HG03469 (cell line): ENCODE measurements at regions not wholly inside any gene's neighbourhood (a gene's known extent, or its start where the extent isn't known, plus 50 kb on each side); places are given as distances from the start of the nearest gene placed in this dataset.

ENCODE experiments used
- ATAC-seq: cut with Tn5 transposase; IDR thresholded peaks from one replicate; pipeline ENCODE4 v1.9.1; 2021; ENCODE audit warnings: mild to moderate bottlenecking, moderate library complexity, moderate number of reproducible peaks; ENCODE audit not compliant: unreplicated experiment

DNA sequence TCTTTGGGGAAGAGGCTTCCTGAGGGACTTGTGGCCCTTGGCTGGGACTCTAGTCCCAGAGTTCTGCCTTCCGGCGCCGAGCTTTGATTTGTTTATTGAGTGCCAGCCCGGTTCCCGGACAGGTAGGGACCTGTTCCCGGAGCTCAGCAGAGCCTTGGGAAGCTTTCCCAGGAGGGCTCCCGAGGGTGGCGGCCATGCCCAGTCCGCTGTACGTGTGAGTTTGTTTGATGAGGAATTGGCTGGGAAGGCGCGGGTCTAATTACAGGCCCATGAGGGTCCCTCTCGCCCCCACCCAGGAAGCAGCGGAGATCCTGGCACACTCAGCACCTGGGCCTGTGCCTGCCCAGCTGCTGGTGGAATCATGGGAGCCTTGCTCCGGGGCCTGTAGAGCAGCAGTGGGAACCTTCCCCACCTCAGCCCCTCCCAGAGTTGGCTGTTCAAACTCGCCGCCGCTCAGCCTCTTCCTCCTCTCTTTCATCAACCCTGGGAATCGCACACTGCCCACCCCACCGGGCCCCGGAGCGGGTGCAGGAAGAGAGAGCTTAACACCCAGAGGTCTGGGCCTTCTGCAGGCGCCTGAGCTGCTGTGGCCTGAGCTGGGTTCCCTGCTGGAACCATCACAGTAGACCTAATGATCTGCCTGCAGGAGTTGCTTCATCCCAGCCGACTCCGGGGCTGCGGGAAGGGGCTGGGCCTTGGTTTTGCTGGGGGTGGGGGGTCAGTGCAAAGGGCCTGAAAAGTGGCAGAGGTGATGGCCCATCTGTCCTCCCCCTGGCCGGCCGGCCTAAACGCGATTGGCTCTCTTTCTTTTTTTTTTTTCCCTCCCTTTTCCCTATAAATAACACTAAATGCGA is 313.7 kb downstream of the SEC14L1 start:
- ATAC-seq: no peak

DNA sequence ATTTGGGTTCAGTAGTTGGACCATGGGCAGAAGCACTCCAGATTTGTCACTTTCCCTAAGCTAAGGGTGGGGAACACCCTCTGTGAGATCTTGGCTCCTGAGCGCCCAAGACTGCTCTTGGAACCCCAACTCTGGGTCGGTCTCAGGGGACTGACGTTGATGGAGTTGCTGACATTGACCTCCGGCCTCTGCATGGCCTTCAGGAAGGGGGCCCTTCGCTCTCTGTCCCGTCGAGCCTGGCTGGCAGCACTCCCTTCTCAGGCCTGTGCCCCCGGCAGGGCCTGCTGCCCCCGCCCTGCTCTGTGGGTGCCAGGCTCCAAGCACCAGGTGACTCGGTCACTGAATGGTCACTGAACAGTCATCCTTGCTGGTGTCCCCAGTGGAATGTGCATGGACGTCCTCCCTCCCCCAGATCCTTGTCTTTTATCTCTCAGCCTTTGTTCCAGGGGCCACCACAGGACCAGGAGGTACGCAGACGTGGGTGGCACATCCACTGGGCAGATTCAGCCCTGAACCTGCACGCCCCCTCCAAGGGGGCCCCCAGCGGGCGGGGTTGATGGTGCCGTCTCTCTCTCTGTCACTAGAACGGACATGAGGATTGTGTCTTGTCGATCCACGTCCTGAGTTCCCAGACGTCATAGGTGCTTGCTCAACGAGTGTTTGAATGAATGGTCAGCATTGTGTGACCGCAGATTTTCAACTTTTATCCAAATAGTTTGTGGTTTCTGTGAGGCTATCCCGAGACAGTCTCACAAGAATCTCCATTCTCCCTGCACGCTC is 314.5 kb downstream of the SEC14L1 start:
- ATAC-seq: no peak

DNA sequence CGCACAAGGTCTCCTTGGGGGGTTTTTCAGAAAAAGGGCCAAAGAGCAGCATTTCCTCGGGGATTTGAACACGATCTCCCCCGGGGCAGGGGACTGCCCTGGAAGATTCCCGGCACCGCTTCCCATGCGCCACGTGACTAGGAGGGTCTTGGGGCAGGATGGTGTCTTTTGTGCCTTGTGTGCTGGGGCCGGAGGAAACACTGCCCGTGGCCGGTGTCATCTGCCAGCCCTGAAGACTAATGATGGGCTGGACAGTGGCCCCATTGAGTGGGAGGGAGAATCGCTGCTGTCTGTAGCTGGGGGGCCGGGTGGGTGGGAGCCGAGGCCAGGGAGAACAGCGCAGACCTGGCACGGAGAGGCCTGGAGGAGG is 315.1 kb downstream of the SEC14L1 start:
- ATAC-seq: no peak

DNA sequence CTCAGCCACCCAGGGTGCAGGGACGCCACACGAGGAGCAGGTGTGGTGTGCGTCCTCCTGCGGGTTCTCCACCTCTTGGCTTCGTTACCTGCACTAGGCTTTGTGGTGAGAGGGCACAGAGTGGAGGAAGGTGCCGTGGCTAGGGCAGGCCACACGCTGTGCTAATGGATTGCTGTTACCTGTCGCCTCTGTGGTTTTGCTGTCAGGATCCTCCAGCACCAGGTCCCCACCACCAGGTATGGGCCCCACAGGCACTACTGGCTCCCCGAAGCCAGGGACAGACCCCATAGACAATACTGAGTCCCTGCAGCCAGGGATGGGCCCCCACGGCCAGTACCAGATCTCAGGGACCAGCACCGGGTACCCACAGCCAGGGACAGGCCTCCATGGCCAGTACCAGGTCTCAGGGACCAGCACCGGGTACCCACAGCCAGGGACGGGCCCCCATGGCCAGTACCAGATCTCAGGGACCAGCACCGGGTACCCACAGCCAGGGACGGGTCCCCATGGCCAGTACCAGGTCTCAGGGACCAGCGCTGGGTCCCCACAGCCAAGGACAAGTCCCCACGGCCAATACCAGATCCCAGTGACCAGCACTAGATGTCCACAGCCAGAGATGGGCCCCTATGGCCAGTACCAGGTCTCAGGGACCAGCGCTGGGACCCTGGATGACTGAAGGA is 315.6 kb downstream of the SEC14L1 start:
- ATAC-seq: no peak

DNA sequence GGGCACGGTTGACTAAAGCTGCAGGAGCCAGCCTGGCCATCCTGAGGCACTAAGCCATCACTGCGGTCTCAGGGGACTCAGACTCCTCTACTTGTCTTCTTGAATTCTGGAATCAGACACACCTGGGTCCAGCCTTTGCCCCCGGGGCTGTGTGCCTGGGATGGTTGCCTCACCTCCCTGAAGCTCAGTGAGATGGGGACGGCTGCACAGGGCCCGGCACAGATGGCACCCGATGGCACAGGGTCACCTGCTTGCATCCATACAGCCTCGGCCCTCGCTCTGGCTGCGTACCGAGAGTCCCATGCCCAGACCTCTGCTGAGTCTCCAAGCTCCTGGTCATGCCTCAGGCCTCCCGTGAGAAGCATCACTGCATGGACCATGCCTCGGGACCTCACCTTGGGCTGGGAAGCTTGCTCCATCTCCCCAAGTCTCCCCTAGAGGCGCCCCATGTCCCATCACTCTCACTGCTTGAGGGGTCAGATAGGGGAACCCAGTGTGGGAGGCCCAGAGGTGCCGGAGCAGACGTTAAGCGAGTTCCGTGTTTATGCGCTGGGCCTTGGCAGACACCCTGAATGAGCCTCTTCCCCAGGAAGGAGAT is 316.3 kb downstream of the SEC14L1 start:
- no peak for ATAC-seq

DNA sequence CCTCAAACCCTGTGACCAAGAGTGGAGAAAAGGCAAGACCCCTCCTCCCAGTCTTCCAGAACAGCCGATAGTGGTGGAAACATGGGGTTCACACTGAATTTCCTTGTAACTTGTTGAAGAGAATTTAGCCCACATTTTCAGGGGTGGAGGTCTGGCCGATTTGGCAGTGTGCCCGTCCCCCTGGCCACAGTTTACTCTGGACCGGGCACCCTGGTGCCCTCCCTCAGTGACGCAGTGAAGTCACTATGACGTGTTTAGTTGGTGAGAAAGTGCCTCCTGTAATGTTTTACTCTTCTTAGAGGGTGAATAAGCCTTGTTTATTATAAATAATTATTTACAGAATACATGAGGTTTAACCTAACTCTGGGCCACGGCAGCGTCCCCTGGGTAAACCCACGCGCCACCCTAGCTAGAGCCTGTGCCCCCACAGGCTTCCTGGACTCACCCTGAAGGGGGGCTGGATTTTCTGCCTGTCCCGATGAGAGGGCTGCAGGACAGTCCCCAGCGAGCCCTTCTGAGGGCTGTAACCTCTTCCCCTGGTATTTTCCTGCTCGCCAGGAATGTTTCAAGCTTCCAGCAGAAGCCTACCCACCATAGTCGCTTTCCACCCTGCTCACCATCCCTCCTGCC is 316.9 kb downstream of the SEC14L1 start:
- ATAC-seq: no peak

DNA sequence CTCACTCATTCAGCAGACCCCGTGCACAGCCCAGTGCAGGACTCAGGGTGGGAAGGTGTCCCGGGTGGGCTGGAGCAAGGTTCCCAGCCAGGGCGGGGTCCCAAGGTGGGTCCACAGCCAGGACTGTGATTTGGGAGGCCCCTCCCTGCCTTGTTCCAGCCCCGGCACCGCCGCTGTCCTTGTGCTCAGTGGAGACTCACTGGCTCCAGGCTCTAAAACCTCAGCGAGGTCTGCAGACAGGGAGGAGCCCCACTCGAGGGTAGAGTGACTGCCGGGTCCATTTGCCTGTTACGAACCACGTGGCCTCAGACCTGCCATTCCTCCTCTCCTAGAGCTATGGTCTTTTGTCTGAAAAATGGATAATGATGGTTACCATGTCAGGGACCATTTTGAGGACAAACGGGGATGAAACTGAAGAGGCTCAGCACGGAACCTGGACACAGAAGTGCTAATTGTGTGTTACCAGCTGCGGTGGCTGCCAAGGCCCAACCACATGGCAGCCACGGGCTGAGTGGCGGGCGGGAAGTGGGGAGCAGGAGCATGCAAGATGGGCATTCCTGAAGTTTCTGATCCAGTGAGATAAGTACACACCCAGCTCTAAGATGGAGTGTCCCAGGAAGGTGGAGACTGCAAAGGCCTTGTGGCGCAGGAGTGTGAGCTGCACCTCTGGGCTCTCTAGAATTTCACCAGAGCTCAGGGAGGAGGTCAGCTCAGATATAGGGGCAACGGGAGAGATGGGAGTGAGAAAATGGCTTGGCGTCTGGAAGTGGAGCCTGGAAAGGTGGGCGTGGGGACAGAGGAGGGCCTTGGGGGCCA is 317.6 kb downstream of the SEC14L1 start:
- no peak for ATAC-seq

DNA sequence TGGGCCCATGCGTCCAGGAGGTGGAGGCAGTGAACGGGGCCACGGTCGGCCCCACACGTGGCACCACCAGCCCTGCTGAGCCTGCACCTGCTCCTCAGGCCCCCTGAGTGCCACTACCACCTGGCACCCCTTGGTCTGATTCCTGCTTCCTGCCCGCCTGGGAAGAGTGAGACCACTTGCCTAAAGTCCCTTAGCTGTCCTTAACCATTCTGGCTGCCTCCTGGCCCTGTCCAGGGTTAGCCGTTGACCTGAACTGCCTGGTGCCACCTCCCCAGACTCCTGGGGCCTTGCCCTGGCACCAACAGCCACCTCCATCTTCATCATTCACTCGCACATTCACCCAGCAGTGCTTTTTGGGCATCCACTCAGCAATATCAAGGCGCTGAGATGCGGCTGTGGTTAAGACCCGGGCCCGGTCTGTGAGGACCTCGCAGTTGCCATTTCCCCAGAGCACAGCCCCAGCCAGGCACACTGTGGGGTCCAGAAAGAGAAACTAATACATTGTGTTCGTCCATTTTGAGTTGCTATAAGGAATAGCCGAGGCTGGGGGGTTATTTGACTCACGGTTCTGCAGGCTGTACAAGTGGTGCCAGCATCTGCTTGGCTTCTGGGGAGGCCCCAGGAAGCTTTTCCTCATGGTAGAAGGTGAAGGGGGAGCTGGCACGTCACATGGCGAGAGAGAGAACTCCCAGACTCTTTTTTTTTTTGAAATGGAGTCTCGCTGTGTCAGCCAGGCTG is 318.4 kb downstream of the SEC14L1 start:
- ATAC-seq: no peak

DNA sequence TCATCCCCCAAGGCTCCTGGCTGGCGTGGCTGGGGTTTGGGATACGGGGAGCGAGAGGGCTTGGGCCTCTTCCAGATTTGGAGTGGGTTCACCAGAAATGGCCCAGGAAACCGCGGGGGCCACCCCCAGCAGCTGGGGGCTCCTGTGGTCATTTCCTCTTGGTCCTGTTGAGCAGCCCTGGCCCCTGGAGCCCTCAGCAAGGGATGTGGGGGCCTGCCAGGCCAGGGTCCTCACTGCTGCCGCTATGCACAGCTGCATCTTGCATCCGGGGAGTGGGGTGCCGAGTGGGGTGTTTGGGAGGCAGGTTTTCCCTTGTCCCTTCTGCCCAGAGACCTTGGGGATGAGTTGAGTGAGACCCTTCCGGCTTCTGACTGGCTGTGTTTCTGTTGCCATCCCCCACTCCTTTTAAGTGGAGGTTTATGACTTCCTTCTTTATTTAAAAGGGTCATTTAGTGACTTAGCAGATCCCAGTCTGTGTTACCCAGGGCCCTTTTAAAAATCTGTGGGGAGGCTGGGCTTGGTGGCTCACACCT is 319.8 kb downstream of the SEC14L1 start:
- no peak for ATAC-seq

DNA sequence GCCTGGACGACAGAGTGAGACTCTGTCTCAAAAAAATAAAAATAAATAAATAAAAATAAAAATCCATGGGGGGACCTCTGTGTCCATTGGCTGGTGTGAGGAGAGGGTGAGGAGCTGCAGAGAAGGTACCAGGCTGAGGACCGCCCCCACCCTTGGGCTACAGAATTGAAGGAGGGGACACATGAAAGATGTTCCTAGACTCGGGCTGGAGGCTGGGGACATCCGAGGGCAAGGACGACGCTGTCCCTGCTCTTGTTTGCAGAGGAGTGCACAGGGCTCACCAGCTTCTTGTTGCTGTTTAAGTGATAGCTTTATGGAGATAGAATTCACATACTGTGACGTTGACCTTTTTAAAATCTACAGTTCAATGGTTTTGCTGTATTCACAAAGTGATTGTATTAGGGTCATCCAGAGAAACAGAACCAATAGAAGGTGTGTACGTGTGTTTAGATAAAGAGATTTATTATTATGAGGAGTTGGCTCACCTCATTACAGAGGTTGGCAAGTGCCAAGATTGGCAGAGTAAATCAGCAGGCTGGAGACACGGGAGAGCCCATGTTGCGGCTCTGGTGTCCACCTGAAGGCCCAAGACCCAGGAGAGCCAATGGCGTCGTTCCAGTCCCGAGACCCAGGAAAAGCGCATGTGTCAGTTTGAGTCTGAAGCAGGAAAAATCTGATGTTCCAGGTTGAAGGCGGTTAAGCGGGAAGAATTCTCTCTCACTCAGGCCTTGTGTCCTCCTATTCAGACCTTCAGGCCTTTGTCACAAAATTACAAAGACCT is 320.7 kb downstream of the SEC14L1 start:
- ATAC-seq: no peak

DNA sequence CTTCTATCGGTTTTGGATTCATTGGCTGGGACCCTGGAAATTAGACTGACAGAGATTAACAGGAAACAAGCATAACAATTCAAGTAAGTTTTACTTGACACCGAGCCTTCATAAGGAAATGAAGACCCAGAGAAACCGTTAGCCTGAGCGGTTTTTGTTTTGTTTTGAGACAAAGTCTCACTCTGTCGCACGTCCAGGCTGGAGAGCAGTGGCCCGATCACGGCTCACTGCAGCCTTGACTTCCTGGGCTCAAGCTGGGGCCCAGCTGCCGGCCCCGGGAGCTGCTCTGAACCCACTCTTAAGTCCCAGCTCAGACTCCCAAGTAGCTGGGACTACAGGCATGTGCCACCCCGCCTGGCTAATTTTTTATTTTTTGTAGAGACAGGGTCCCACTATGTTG is 321.3 kb downstream of the SEC14L1 start:
- no peak for ATAC-seq

DNA sequence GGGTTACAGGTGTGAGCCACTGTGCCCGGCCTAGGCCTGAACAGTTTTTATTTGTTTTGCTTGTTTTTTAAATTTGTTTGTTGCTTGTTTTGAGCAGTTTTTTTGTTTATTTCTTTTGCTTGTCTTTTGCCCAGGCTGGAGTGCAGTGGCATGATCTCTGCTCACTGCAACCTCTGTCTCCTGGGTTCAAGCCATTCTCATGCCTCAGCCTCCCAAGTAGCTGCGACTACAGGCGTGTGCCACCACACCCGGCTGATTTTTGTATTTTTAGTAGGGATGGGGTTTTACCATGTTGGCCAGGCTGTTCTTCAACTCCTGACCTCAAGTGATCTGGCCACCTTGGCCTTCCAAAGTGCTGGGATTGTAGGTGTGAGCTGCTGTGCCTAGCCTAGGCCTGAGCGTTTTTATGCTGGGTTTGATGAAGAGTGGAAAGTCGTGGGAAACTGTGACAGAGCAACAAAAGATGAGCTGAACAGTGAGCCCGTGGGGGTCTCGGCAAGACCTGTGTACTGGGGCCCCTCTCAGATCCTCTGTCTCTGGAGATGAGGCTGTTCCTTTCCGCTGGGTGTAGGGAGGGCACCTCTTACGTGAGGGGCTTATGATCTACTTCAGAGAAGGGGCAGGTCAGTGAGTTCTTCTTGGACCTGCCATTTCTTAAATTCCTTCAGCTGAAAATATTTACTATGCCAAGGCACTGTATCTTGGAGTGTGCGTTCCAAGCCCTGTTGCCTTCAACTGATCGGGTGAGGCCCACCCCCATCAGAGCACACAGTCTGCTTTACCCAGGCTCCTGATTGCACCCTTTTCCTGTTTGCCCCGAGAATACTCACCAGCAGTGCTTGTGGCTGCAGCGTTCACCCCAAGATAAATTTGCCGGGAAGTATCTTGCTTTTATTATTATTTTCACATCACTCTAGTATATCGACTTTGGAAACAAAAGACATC is 322.1 kb downstream of the SEC14L1 start:
- no peak for ATAC-seq

DNA sequence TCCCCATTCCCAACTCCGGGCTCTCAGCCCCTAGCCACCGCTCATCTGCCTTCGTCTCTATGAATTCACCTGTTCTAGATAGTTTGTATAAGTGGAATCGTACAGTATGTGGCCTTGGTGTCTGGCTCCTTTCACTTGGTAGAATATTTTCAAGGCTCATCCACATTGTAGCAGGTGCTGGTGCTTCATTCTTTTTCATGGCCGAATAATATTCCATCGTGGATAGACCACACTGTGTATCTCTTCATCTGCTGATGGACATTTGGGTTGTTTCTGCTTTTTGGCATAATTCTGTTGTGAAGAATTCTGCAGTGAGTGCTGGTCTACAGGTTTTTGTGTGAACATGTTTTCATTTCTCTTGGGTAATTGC is 324.2 kb downstream of the SEC14L1 start:
- no peak for ATAC-seq

DNA sequence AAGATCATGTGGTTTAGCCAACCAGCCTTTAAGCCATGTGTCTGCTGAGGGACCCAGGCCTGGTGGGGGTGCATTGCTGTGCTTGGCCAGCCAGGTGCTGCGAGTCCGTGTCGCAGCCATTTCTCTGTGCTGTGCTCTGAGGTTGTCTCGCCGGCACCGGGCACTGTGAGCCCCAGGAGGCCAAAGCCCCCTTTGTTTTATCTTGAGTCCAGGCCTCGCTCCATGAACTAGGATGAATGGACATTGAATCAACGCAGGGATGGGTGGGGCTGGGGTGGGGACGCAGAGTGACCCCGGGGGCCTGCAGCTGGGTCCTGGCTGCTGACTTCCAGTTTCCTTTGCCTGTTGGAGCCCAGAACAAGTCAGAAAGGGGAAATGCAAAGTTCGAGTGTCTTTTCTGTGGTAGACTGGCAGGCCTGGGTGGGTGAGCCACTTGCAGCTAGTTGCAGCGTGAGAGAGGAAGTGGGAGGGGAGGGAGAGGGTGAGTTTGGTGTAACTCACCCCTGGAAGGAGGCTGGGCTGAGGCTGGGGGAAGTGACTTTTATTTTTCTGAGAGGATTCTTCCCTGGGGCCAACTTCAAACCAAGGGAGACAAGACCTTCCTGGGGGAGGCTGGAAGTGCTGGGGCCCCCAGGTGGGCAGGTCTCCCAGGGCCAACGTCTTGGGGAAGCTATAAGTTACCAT is 324.7 kb downstream of the SEC14L1 start:
- no peak for ATAC-seq

DNA sequence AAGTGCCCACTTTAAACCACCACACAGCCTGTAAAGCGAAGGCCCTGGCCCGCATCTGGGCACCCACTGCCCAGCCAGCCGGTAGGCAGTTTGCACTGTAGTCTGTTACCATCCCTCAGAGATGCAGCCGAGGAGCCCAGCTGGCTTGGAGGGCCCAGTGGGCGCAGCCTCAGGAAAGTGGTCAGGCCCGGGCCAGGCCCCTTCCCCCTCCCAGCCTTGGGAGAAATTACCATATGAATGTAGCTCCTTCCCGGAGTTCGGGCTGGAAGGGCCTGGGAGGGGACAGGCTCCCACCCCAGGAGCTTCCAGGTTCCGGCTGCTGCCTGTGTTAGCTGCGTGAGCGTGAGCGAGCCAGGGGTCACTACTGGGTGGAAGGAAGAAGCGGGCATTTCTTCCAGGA is 325.4 kb downstream of the SEC14L1 start:
- no peak for ATAC-seq

DNA sequence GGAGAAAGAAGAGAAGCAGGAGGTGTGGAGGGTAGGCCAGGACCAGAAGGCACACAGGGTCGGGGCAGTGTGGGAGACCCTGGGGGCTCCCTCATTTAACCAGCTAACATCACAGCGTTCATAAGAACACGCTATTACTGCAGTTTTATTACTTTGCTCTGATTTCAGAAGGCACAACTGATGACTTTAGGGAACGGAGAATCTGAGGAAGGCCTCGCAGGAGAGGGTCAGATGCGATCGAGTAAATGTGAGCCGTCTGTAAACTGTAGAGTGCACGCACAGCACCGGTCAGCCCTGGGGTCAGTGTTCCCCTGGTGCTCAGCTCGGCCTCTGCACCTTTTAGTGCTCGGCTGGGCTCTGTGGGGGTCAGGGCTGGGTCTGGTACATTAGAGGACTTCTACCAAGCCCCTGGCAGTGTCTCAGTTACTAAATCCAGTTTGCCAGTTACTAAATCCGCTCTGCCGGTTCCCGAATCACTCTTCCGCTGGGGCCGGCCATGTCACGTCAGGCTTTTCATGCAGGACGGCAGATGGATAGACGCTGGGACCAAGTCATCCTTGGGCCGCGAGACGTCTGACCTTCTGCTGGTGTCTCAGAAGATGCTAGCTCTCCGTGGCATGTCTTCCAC is 325.9 kb downstream of the SEC14L1 start:
- ATAC-seq: no peak
